Fibroblast of lung (primary cell): ENCODE measurements at regions not wholly inside any gene's neighbourhood (a gene's known extent, or its start where the extent isn't known, plus 50 kb on each side); places are given as distances from the start of the nearest gene placed in this dataset.

Source experiments
- DNase-seq, 2 donors: peaks; one replicate each; pipeline versions ENCODE4 v3.0.0 to v3.0.0-alpha.2; 2010; ENCODE audit warnings: low read depth in 2 of 2
- H2AFZ ChIP-seq: 2 replicates; pipeline ENCODE4 v1.5.1; 2012; ENCODE audit warnings: low read length, control low read depth, inconsistent platforms
- H3K27ac ChIP-seq: 2 replicates; pipeline ENCODE4 v1.5.1; 2011; ENCODE audit warnings: low read length, control low read depth; ENCODE audit not compliant: insufficient read depth
- H3K27me3 ChIP-seq: 2 replicates; pipeline ENCODE4 v1.5.1; 2011; ENCODE audit warnings: mild to moderate bottlenecking, low read length; ENCODE audit not compliant: control insufficient read depth, insufficient read depth
- H3K36me3 ChIP-seq: 2 replicates; pipeline ENCODE4 v1.5.1; 2011; ENCODE audit warnings: low read length; ENCODE audit not compliant: control insufficient read depth, insufficient read depth
- H3K4me1 ChIP-seq: 2 replicates; pipeline ENCODE4 v1.5.1; 2011; ENCODE audit warnings: low read length; ENCODE audit not compliant: control insufficient read depth, insufficient read depth; ENCODE audit errors: extremely low read depth
- H3K4me2 ChIP-seq: 2 replicates; pipeline ENCODE4 v1.5.1; 2011; ENCODE audit warnings: low read length, control low read depth; ENCODE audit not compliant: insufficient read depth; ENCODE audit errors: extremely low read depth
- H3K4me3 ChIP-seq, 4 experiments: fragments of 200-600 bp in 1 of 4; sonication (generic) in 1 of 4; replicated peaks in 1 of 4; 2 replicates each; pipeline ENCODE4 v1.5.1; 2011 to 2016; ENCODE audit warnings: low read length in 4 of 4, low read depth in 3 of 4, mild to moderate bottlenecking in 3 of 4, control low read depth in 2 of 4, inconsistent platforms in 1 of 4, mixed read lengths in 1 of 4; ENCODE audit not compliant: insufficient read depth in 1 of 4; ENCODE audit errors: control extremely low read depth in 1 of 4
- H3K79me2 ChIP-seq: 2 replicates; pipeline ENCODE4 v1.5.1; 2012; ENCODE audit warnings: mild to moderate bottlenecking, low read length, inconsistent platforms; ENCODE audit not compliant: control insufficient read depth, insufficient read depth
- H3K9ac ChIP-seq: 2 replicates; pipeline ENCODE4 v1.5.1; 2011; ENCODE audit warnings: mild to moderate bottlenecking, low read length, control low read depth; ENCODE audit not compliant: insufficient read depth
- H3K9me3 ChIP-seq: 2 replicates; pipeline ENCODE4 v1.5.1; 2012; ENCODE audit warnings: low read depth, low read length; ENCODE audit not compliant: control insufficient read depth, insufficient read depth
- H4K20me1 ChIP-seq: 2 replicates; pipeline ENCODE4 v1.5.1; 2011; ENCODE audit warnings: low read length; ENCODE audit not compliant: control insufficient read depth, insufficient read depth; ENCODE audit errors: extremely low read depth
- CTCF ChIP-seq, 2 donors: IDR thresholded peaks in 1 of 2; conservative IDR thresholded peaks in 1 of 2; 1 replicate in 1 of 2; 2 replicates in 1 of 2; pipeline ENCODE4 v1.5.1; 2011 to 2012; ENCODE audit warnings: low read length in 2 of 2, control low read depth in 1 of 2, inconsistent platforms in 1 of 2, low read depth in 1 of 2, mild to moderate bottlenecking in 1 of 2
- EZH2 ChIP-seq: IDR thresholded peaks from 2 replicates; pipeline ENCODE4 v1.5.1; 2012; ENCODE audit warnings: low read length, control low read depth, mild to moderate bottlenecking; ENCODE audit errors: missing control alignments

GRCh38 chr16:64408699-64409098 is 713.2 kb downstream of the CDH11 start:
- no peak overlapping the region for H3K4me2 ChIP-seq
- no peak overlapping the region for H3K9ac ChIP-seq
- H2AFZ ChIP-seq, result no peak overlapping the region
- TF ChIP-seq EZH2, result no peak
- TF ChIP-seq CTCF (conservative IDR thresholded peaks at IDR 0.05 in 1 of 2, IDR thresholded peaks at IDR 0.05 in 1 of 2; ENCODE audit: low read depth in 1 of 2, low read length in 2 of 2), result no peak
- no peaks in the 10 kb centered on the region for H3K9me3 ChIP-seq
- no peaks in the 10 kb centered on the region for H3K27me3 ChIP-seq
- H3K27ac ChIP-seq, result no peak overlapping the region
- no peaks in the 10 kb centered on the region for H3K36me3 ChIP-seq
- H3K4me3 ChIP-seq, result no peak overlapping the region
- DNase-seq, result no peak
- H4K20me1 ChIP-seq, result no peaks in the 10 kb centered on the region
- H3K79me2 ChIP-seq, result no peaks in the 10 kb centered on the region
- H3K4me1 ChIP-seq, result no peaks in the 10 kb centered on the region

GRCh38 chr16:64406770-64407181 is 715.1 kb downstream of the CDH11 start:
- H2AFZ ChIP-seq, result no peak overlapping the region
- no peaks in the 10 kb centered on the region for H4K20me1 ChIP-seq
- H3K4me3 ChIP-seq, result no peak overlapping the region
- no peaks in the 10 kb centered on the region for H3K27me3 ChIP-seq
- no peaks in the 10 kb centered on the region for H3K79me2 ChIP-seq
- no peak overlapping the region for H3K27ac ChIP-seq
- TF ChIP-seq EZH2 (no peak), CTCF (conservative IDR thresholded peaks at IDR 0.05 in 1 of 2, IDR thresholded peaks at IDR 0.05 in 1 of 2; ENCODE audit: low read depth in 1 of 2, low read length in 2 of 2) (no peak)
- H3K9me3 ChIP-seq, result no peaks in the 10 kb centered on the region
- H3K4me2 ChIP-seq, result no peak overlapping the region
- H3K9ac ChIP-seq, result no peak overlapping the region
- no peaks in the 10 kb centered on the region for H3K4me1 ChIP-seq
- DNase-seq, result peak in 1 of 2 donors; percentile 3
- H3K36me3 ChIP-seq, result no peaks in the 10 kb centered on the region

GRCh38 chr16:64403352-64403751 is 718.5 kb downstream of the CDH11 start:
- Histone ChIP-seq H2AFZ (no peak overlapping the region), H3K4me3 (no peak overlapping the region), H3K79me2 (no peaks in the 10 kb centered on the region), H3K9ac (no peak overlapping the region), H3K4me2 (no peak overlapping the region), H3K4me1 (no peaks in the 10 kb centered on the region), H3K36me3 (no peaks in the 10 kb centered on the region), H3K27ac (no peak overlapping the region), H3K27me3 (no peaks in the 10 kb centered on the region), H3K9me3 (no peaks in the 10 kb centered on the region), H4K20me1 (no peaks in the 10 kb centered on the region)
- no peak for DNase-seq
- TF ChIP-seq EZH2 (no peak), CTCF (conservative IDR thresholded peaks at IDR 0.05 in 1 of 2, IDR thresholded peaks at IDR 0.05 in 1 of 2; ENCODE audit: low read depth in 1 of 2, low read length in 2 of 2) (no peak)
